SJCRH30 (cell line): ENCODE measurements at regions not wholly inside any gene's neighbourhood (a gene's known extent, or its start where the extent isn't known, plus 50 kb on each side); places are given as distances from the start of the nearest gene placed in this dataset.
"Not testable (repeated sequence)": the region's sequence is repeated elsewhere in the genome, so short reads cannot be mapped to it uniquely, and the experiment has no call there.

Source experiments
- DNase-seq, 2 experiments: peaks; one replicate each; pipeline ENCODE4 v3.0.0-alpha.2; 2015 to 2020
- H3K27ac ChIP-seq: fragments of 250-450 bp; sonication (Bioruptor Pico); 2 replicates; pipeline ENCODE4 v1.5.1; 2020; ENCODE audit warnings: mild to moderate bottlenecking, moderate library complexity
- H3K27me3 ChIP-seq: fragments of 250-450 bp; sonication (Bioruptor Pico); 2 replicates; pipeline ENCODE4 v1.5.1; 2020; ENCODE audit warnings: mild to moderate bottlenecking, moderate library complexity
- H3K36me3 ChIP-seq: fragments of 250-450 bp; sonication (Bioruptor Pico); 2 replicates; pipeline ENCODE4 v1.5.1; 2020; ENCODE audit warnings: mild to moderate bottlenecking, moderate library complexity
- H3K4me1 ChIP-seq: fragments of 250-450 bp; sonication (Bioruptor Pico); 2 replicates; pipeline ENCODE4 v1.5.1; 2020; ENCODE audit warnings: mild to moderate bottlenecking, moderate library complexity
- H3K4me3 ChIP-seq: fragments of 250-450 bp; sonication (Bioruptor Pico); 2 replicates; pipeline ENCODE4 v1.5.1; 2020; ENCODE audit warnings: mild to moderate bottlenecking, moderate library complexity
- H3K9me3 ChIP-seq: fragments of 250-450 bp; sonication (Bioruptor Pico); replicated peaks from 2 replicates; pipeline ENCODE4 v1.5.1; 2020; ENCODE audit warnings: mild to moderate bottlenecking, moderate library complexity

DNA sequence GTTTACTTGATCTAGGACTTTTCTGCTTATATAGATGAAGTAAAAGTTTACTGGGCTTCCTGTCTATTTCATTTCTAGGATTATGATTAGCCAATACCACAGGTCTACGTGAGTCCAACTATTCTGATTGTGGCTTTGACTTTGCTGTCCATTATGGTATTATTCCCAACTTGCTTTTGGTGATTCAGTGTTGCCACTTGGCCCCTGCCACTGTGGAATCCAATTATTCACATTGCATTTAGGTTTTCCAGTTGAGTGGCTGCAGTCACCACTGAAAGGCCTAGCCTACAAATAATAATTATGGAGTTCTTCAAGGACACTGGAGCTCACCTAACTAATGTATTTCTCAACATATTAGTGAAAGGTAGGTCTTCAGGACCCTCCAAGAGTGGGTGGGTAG lies 574.3 kb upstream of the USP24 start:
- H3K4me1 ChIP-seq, result no peaks in the 10 kb centered on the region
- no peak for DNase-seq
- no peak overlapping the region for H3K27ac ChIP-seq
- H3K36me3 ChIP-seq, result no peaks in the 10 kb centered on the region
- no peak overlapping the region for H3K4me3 ChIP-seq
- H3K27me3 ChIP-seq, result no peaks in the 10 kb centered on the region; the same call in 1 of the 2 replicates
- no peaks in the 10 kb centered on the region for H3K9me3 ChIP-seq

DNA sequence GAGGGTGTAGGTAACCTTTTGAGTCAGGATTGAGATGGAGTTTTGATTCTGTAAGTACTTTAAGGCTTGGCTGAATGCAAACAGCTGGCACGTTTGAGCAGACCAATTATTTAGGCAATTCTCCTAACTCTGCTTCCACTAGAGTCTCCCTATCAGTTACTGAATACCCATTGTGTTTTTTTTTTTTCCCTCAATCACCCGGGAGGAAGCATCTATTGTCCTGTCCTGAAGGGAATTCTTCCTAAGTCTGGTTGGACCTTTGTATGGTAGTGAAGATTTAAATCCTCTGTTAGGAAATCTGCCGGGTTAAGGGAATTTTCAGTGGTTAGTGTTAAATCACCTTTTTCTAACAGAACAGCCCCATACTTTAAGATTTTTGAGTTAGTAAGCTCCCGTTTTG lies 571.2 kb upstream of the USP24 start:
- no peaks in the 10 kb centered on the region for H3K4me1 ChIP-seq
- no peak overlapping the region for H3K4me3 ChIP-seq
- DNase-seq, result no peak
- no peak overlapping the region for H3K27ac ChIP-seq
- H3K27me3 ChIP-seq, result no peaks in the 10 kb centered on the region; the same call in 1 of the 2 replicates
- H3K9me3 ChIP-seq, result no peaks in the 10 kb centered on the region
- no peaks in the 10 kb centered on the region for H3K36me3 ChIP-seq

DNA sequence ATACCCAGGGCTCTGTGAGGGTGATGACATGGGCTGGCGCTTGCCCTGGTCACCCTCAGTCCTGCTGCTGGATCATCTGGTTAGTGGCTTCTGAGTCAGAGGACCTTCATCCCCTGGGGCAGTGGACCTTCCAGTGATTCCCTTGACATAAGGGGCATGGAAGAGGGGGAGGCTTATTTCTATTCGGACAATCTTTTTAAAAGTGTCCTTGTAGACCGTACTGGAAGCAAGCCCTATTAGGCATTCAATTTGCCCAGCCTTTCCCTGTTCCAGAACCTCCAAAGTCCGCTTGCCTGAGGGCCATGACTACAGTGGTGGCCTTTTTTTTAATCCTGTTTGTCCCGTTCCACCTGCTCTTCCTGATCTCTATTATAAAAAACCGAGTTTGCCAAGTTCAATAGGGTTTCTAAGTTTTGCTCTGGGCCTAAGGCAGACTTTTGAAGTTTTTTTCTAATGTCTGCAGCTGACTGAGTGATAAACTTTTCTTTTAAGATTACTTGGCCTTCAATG lies 569.8 kb upstream of the USP24 start:
- not testable (repeated sequence) for H3K4me1 ChIP-seq, H3K36me3 ChIP-seq, H3K27ac ChIP-seq, H3K27me3 ChIP-seq, H3K4me3 ChIP-seq, H3K9me3 ChIP-seq, DNase-seq

DNA sequence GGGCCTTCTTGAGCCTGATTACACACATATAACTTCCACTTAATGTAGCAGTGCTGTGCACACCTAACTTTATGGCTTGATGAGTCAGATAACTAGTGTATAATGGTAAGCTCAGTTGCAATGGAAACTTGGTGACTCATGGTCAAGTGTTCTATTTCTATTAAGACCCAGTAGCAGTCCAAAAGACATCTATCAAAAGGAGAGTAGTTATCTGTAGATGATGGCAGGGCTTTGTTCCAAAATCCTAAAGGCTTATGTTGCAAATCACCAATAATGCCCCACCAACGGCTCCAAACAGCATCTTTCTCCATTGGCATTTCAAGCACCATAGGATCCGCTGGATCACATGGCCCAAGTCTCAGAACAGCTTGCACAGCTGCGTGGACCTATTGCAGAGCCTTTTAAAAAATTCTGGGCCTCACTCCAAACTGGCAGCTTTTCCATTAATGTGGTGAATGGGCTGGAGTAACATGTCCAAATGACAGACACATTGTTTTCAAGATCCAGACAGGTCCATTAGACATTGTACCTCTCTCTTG lies 566.8 kb upstream of the USP24 start:
- no peak overlapping the region for H3K4me3 ChIP-seq
- H3K9me3 ChIP-seq, result no peaks in the 10 kb centered on the region
- no peaks in the 10 kb centered on the region; the same call in 1 of the 2 replicates for H3K27me3 ChIP-seq
- no peak for DNase-seq
- no peaks in the 10 kb centered on the region for H3K4me1 ChIP-seq
- no peaks in the 10 kb centered on the region for H3K36me3 ChIP-seq
- no peak overlapping the region for H3K27ac ChIP-seq

DNA sequence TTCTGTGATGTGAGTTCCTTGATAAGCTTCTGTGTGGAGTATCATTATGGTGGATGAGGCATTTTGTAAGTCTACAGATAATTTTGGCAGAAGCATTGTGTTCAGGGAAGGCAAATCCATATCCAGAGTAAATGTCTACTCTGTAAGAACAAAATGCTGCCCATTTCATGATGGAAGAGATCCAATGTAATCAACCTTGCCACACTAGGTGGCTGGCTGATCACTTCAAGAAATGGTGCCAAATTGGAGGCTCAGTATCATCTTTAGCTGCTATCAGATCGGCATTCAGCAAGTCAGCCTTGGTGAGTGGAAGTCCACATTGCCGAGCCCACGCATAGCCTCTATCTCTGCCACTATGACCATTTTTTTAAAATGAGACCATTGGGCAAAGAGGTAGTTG lies 565.8 kb upstream of the USP24 start:
- Histone ChIP-seq H3K4me1 (no peaks in the 10 kb centered on the region), H3K27me3 (no peaks in the 10 kb centered on the region; the same call in 1 of the 2 replicates), H3K9me3 (no peaks in the 10 kb centered on the region), H3K36me3 (no peaks in the 10 kb centered on the region), H3K4me3 (no peak overlapping the region), H3K27ac (no peak overlapping the region)
- DNase-seq, result no peak

DNA sequence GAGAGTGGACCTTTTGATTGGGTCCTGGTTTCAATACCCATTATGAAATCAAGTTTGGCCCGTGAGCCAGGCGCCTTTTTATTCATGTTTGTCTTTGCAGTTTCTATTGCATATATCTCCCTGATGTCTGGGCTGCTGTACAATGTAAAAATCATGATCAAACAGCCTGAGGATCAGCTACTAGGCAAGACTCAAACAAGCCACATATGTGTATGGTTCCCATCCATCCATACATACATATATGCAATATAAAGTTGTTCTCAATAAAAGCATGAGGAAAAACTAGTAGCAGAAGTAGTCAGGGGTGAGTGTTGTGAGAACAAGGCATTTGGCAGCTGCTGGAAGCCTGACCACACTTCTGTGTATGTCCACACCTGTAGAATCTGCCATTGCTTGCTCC lies 562.4 kb upstream of the USP24 start:
- no peaks in the 10 kb centered on the region for H3K36me3 ChIP-seq
- H3K4me1 ChIP-seq, result no peaks in the 10 kb centered on the region
- no peak overlapping the region for H3K27ac ChIP-seq
- H3K4me3 ChIP-seq, result no peak overlapping the region
- DNase-seq, result no peak
- no peaks in the 10 kb centered on the region for H3K9me3 ChIP-seq
- no peaks in the 10 kb centered on the region for H3K27me3 ChIP-seq

DNA sequence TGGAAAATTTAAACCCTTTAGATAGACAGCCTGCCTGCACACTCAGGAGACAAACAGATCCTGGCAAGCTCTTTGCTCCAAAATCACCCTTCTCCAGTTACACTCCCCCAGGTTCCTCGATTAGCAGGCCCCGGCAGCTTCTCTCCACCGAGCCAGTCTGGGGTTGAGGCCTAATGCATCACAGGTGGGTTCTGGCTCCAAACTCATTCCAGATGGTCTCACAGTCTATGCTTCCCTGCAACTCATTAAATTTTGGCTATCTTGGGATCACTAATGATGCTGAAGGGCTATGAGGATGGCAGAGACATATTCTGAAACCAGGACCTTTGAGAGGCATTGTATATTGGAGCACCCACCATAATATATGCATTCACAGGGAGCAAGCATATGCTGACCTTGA lies 559.8 kb upstream of the USP24 start:
- no peaks in the 10 kb centered on the region for H3K36me3 ChIP-seq
- no peaks in the 10 kb centered on the region for H3K27me3 ChIP-seq
- no peak overlapping the region for H3K4me3 ChIP-seq
- no peaks in the 10 kb centered on the region for H3K9me3 ChIP-seq
- no peak overlapping the region for H3K27ac ChIP-seq
- DNase-seq, result no peak
- H3K4me1 ChIP-seq, result no peaks in the 10 kb centered on the region

DNA sequence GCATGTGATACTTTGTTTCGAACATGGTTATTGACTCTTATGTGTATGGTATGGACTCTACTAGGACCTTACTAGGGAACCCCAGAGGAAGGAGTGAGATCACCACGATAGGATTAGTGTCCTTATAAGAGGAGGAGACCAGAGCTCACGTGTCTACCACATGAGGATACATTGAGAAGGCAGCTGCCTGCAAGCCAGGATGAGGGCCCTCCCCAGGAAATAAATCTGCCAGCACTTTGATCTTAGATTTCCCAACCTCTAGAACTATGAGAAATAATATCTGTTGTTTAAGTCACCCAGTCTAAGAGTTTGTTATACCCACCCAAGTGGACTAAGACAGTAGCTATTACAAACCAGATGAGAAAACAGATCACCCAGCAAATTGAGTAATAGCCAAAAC lies 559.3 kb upstream of the USP24 start:
- Histone ChIP-seq H3K36me3 (no peaks in the 10 kb centered on the region), H3K4me3 (no peak overlapping the region), H3K27ac (no peak overlapping the region), H3K27me3 (no peaks in the 10 kb centered on the region), H3K9me3 (no peaks in the 10 kb centered on the region), H3K4me1 (no peaks in the 10 kb centered on the region)
- no peak for DNase-seq

DNA sequence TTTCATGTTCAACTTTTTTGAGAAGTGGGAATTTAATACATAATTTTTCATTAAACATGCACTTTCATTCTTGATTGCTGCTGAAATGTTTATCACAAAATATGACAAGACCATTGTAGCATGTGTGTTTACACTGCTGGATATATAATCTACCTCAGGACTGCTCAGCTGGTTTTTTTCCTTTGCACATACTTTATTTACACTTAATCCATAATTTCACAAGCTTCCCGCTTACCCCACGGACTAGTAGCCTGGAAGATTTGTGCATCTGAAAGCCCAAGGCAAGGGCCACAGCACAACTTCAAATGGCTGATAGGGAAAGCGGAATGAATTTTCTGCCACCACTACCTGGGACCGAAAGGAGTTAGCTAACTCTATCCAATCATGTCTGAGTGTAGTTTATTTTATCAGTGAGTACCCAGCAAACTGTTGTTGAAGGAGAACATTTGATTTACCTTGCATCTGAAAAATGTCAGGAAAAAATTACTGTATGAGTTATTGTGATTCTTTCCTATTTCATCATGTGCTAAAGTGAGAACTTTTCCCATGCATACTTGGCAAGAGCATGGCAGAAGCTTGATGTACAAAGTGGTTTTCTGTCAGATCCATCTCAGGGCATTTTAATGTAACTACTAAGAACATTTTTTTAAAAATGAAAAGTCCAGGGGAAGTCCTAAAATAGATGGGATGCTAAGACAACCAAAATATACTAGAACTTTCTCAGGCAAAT lies 558.2 kb upstream of the USP24 start:
- no peak for DNase-seq
- no peaks in the 10 kb centered on the region for H3K9me3 ChIP-seq
- no peak overlapping the region for H3K4me3 ChIP-seq
- H3K4me1 ChIP-seq, result no peaks in the 10 kb centered on the region
- H3K27ac ChIP-seq, result no peak overlapping the region
- no peaks in the 10 kb centered on the region for H3K27me3 ChIP-seq
- no peaks in the 10 kb centered on the region for H3K36me3 ChIP-seq

DNA sequence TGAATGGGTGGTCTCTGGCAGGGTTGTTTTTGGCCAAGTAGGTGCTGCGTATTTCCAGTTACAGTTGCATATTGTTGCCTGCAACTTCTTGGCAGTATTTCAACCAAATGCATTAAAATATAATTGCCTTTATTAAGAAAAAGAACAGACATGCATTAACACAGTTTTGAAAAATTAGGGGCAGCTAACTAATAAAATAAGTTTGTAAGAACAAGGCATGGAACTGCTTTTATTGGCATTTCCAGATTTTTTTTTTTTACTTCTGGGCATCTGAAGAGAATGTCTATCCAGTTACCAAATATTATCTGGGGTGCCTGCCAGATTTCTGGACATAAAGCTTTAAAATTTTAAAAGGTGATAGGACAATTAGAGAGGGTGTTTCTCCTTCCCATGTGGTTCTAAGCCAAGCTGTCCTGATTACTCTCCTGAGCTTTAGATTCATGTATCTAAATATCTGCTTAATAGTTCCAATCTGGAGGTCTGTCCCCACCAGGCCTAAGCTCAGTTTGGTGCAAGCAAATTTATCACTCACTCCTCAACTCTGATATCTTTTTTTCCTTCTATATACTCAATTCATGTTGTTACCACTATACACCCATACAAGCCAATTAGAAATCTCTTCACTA lies 553.3 kb upstream of the USP24 start:
- H3K4me3 ChIP-seq, result no peak overlapping the region
- no peak overlapping the region for H3K27ac ChIP-seq
- H3K36me3 ChIP-seq, result no peaks in the 10 kb centered on the region
- H3K4me1 ChIP-seq, result no peaks in the 10 kb centered on the region
- no peaks in the 10 kb centered on the region for H3K27me3 ChIP-seq
- no peak for DNase-seq
- H3K9me3 ChIP-seq, result no peaks in the 10 kb centered on the region

DNA sequence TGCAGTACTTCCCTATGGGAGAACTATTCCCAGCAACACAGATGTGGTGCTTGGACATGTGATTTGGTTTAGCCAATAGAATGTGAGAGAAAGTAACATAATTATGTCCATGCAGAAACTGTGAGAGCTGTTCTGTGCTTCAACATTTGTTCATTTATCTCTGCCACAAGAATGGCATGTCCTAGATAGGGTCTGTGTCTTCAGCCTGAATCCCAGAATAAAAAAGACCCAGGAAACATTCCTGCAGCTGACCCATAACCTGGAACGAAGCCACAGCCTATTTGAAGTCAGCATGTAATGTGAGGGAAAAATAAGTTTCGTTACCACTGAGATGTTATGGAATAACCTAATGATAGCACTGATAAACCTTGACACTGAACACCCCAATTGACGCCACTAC lies 552.0 kb upstream of the USP24 start:
- Histone ChIP-seq H3K4me1 (no peaks in the 10 kb centered on the region), H3K27ac (no peak overlapping the region), H3K4me3 (no peak overlapping the region), H3K9me3 (no peaks in the 10 kb centered on the region), H3K27me3 (no peaks in the 10 kb centered on the region), H3K36me3 (no peaks in the 10 kb centered on the region)
- no peak for DNase-seq

DNA sequence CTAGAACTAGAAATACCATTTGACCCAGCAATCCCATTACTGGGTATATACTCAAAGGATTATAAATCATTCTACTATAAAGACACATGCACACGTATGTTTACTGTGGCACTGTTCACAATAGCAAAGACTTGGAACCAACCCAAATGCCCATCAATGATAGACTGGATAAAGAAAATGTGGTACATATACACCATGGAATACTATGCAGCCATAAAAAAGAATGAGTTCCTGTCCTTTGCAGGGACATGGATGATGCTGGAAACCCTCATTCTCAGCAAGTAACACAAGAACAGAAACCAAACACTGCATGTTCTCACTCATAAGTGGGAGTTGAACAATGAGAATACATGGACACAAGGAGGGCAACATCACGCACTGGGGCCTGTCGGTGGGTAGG lies 550.3 kb upstream of the USP24 start:
- H3K4me1 ChIP-seq, H3K9me3 ChIP-seq, H3K36me3 ChIP-seq, H3K4me3 ChIP-seq, H3K27me3 ChIP-seq, H3K27ac ChIP-seq, DNase-seq: not testable (repeated sequence)

DNA sequence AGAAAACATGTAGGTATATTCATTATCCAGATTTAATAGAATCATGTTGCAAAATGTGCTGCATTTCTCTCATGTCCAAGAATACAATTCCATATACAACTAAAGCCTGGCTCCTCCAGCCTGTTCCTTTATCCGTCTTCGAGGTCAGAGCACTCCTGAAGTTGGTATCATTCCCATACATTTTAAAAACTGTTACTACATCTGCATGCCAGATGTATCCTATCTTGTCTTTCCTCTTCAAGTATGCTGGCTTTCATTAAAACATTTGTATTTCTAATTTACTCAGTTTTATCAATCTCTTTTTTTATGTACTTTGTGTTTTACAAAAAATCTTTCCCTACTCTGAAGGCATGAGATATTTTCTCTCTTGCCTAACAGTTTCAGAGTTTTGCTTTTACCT lies 536.6 kb upstream of the USP24 start:
- no peaks in the 10 kb centered on the region for H3K36me3 ChIP-seq
- no peaks in the 10 kb centered on the region for H3K9me3 ChIP-seq
- no peaks in the 10 kb centered on the region; the same call in 1 of the 2 replicates for H3K27me3 ChIP-seq
- no peak overlapping the region for H3K4me3 ChIP-seq
- H3K4me1 ChIP-seq, result peaks cover 3% of the 10 kb centered on the region; the same call in 1 of the 2 replicates
- DNase-seq, result no peak
- no peak overlapping the region for H3K27ac ChIP-seq

DNA sequence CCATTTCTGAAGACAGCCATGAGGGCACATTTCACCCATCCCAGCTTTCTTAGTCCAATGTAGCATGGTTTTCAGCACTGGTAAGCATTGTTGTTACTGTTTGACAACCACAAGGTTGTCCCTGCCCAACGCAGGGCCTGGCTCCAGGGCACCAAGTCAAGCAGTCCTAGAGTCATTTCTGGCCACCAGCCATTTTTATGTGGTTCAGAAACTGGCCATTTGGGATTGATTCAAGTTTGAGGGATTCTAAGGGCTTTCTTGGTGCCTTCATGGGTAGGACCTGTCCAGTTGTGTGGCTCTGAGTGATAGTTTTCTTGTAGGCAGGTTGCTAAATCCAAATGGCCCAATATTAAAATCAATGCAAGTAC lies 535.4 kb upstream of the USP24 start:
- Histone ChIP-seq H3K4me3 (no peak overlapping the region), H3K27ac (no peak overlapping the region), H3K27me3 (no peaks in the 10 kb centered on the region; the same call in 1 of the 2 replicates), H3K9me3 (no peaks in the 10 kb centered on the region), H3K36me3 (no peaks in the 10 kb centered on the region), H3K4me1 (peaks cover 3% of the 10 kb centered on the region; the same call in 1 of the 2 replicates)
- no peak for DNase-seq

DNA sequence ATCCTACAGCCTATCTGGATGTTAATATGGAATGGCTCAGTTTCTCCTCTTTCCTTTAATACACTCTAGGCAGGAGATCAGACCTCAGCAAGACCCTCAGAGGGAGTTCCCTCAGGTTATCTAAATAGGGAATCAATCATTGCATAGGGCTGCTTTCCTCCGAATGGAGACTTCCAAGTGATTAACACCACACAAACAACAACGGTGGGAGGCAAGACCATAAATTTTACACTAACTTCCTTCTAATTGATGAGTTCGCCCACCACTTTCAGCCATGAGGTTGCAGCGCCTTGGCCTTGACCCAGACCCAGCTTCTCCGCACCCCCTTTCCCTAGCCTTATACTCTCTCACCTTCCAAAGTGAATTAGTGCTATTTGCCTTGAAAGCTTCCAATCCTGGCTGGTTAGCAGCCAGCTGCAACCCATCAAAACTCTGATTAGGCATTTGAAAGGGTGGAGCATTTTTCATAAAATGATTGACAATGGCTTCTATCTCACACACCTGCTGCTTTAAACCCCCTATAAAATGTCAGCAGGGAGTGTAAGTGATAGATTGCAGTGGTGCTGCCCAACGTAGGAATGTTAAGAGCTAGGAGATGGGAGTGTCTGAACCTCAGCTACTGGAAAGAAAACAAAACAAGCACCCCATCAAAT lies 534.9 kb upstream of the USP24 start:
- Histone ChIP-seq H3K4me1 (peaks cover 3% of the 10 kb centered on the region; the same call in 1 of the 2 replicates), H3K27me3 (no peaks in the 10 kb centered on the region; the same call in 1 of the 2 replicates), H3K9me3 (no peaks in the 10 kb centered on the region), H3K27ac (no peak overlapping the region), H3K4me3 (no peak overlapping the region), H3K36me3 (no peaks in the 10 kb centered on the region)
- no peak for DNase-seq
